KOPT-K1 (cell line): ENCODE measurements at regions not wholly inside any gene's neighbourhood (a gene's known extent, or its start where the extent isn't known, plus 50 kb on each side); places are given as distances from the start of the nearest gene placed in this dataset.

ENCODE experiments used
- H3K27ac ChIP-seq: fragments of 200-600 bp; sonication (generic); 2 replicates; pipeline ENCODE4 v1.5.1; 2016; ENCODE audit warnings: antibody characterized with exemption, mild to moderate bottlenecking, low read depth, low read length; ENCODE audit not compliant: poor library complexity, severe bottlenecking
- H3K36me3 ChIP-seq: fragments of 200-600 bp; sonication (generic); 2 replicates; pipeline ENCODE4 v1.5.1; 2017; ENCODE audit warnings: antibody characterized with exemption, mild to moderate bottlenecking, low read length, moderate library complexity; ENCODE audit not compliant: insufficient read depth
- H3K9me3 ChIP-seq: fragments of 200-600 bp; sonication (generic); 2 replicates; pipeline ENCODE4 v1.5.1; 2017; ENCODE audit warnings: antibody characterized with exemption, low read length, mild to moderate bottlenecking; ENCODE audit not compliant: insufficient read depth, poor library complexity, severe bottlenecking

DNA sequence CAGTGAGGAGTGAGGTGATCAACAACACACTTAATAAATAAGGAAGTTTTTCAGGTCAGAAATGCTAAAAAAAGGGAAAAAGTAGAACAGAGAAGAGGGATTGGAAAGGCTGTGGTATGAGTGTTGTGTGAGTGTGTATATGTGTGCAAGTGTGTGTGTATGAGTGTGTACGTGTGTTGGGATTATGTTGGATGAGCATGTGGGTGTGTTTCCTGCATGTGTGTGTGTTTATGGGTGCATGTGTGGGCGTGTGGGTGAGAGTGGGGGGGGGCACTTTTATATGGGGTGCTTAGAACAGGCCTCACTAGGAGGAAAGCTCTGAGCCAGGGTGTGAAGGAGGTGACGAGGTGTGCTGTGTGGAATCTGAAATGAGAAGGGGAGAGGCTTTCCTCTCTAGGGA lies 116.8 kb upstream of the SLC22A23 start:
- Histone ChIP-seq H3K9me3 (no peaks in the 10 kb centered on the region), H3K27ac (no peak overlapping the region), H3K36me3 (no peaks in the 10 kb centered on the region)

DNA sequence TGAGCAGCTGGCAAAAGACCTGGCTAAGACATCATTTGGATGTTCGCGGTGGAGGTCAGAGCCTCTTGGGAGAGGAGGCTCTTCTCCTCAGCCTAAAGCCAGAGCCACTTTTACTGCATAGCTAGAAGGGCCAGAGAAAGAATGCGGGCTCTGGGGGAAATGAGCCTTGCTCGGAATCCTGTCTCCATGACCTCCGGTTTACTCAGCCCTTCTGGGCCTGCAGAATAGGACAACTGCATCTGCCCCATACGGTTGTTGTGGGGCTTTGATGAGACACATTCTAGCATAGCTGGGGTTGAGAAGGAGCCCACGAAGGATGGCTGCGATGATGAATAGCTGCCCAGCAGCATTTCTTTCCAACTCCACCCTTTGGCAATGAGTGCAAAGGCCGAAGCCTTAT lies 115.0 kb upstream of the SLC22A23 start:
- Histone ChIP-seq H3K27ac (no peak overlapping the region), H3K36me3 (no peaks in the 10 kb centered on the region), H3K9me3 (no peaks in the 10 kb centered on the region)

DNA sequence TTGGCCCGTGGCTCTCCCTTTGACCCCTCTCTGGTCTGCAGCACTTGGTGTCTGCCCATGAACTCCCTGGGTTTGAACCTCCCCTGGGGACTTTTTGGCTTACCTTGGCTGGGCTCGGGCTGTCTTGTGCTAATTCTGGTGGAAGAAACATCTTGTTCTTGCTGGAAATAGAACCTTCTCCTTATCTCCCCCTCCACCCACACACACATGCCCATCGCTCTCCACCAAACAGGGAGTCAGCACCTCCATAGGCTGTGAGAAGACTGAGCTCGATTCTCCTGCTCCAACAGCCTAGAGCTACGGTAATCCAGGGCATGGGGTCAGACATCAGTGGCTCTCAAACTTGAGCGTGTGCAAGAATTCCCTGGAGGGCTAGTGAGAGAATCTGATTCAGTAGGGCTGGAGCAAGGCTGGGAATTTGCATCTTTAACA lies 114.4 kb upstream of the SLC22A23 start:
- Histone ChIP-seq H3K9me3 (no peaks in the 10 kb centered on the region), H3K36me3 (no peaks in the 10 kb centered on the region), H3K27ac (no peak overlapping the region)

DNA sequence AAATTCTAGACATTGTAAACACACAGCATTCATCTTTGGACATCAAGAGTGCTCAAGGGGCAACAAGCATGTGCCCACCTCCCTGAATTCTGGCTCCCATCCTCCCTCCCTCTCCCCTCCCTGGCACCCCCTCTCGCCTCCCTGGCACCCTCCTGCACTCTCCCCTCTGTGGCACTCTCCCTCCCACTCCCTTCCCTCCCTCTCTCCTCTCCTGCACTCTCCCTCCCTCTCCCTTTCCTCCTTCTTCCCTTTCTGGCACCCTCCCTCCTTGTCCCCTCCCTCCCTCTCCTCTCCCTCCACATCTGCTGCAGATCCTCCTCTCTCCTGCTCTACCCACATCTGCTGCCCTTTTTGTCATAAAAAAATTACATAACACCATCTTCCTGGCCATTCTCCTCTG lies 113.0 kb upstream of the SLC22A23 start:
- Histone ChIP-seq H3K36me3 (no peaks in the 10 kb centered on the region), H3K27ac (no peak overlapping the region)

DNA sequence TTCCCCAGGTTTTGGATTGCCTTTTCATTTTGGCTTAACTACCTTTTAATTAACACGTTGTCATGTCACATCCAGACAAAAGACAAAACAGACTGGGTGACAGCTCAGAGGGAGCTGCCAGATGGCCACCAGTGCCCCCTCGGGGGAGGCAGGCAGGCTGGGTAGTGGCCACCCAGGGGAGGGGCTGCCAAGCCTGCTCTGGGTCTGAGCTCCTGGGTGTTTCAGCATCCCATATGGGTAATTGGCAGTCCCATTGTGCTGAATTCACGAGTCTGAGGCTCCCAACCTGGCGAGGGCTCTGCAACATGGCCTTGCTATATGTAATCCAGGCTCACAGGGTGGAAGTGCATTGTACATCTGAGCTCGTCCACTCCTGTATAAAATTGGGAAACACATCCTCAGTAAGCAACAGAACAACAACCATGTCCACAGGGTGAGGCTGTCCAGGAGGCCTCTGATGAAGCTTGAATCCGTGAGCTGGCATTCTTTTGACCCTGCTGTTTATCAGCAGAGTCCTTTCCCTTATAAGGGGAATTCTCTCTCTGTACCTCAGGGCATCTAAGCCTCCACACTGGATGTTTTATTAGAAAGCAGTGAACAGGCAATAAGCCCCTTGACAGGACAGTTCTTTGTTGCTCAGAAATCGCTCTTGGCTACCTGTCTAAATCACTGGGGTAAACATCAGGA lies 111.7 kb upstream of the SLC22A23 start:
- H3K27ac ChIP-seq, result no peak overlapping the region
- H3K9me3 ChIP-seq, result no peaks in the 10 kb centered on the region
- no peaks in the 10 kb centered on the region for H3K36me3 ChIP-seq

More for the DNA sequence above, 113.0 kb upstream of the SLC22A23 start:
- no peaks in the 10 kb centered on the region for H3K9me3 ChIP-seq

DNA sequence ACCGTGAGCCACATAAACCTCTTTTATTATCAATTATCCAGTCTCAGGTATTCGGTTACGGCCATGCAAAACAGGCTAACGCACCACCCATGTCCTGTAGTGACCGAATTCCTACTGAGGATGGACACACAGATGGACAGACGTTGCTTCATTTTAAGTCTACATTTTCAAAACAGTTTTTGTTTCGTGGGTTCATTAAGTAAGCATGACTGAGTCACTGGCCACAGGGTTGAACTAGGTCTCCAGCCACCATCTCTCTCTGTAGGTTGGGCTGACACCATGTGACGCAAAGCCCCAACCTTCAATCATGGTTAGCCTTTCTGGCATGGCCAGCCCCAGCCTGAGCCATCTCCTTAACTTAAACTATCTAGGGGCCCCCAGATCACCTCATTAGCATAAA lies 110.0 kb upstream of the SLC22A23 start:
- Histone ChIP-seq H3K27ac (no peak overlapping the region), H3K9me3 (no peaks in the 10 kb centered on the region), H3K36me3 (no peaks in the 10 kb centered on the region)

DNA sequence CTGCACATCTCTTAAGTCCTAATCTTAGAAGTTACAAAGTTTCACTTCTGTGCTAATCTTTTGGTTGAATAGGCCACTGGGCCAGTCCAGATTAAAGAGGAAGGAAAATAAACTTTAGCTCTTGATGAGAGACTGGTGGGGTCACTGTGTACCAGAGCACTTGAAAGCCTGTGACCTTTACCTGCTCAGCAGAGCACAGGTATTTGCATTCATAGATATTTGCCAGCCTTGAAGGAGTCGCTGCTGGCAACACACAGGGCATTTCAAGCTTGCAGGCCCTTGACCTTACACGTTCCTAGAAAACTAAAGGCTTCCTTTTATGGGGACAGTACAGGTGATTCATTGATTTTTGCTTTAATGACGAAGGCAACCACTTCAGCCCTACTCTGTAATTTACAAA lies 108.4 kb upstream of the SLC22A23 start:
- no peaks in the 10 kb centered on the region for H3K9me3 ChIP-seq
- no peaks in the 10 kb centered on the region for H3K36me3 ChIP-seq
- H3K27ac ChIP-seq, result no peak overlapping the region

DNA sequence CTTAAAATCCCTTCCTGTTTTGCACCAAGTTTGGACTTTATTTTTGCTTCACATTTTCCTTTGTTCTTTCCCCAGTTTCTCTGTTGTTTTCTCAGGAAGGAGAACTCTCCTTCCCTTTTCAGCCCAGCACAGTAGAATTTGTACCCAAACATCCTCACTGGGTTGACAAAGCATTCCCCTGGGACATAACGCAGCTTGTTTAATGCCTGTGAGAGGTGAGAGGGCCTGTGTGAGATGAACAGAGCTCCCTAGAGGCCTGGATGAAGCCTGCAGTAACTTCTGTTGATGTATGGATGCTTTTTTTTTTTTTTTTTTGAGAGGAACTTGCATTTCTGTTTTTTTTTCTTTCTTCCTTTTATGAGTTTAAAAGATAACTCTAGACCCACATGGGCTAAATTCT lies 104.9 kb upstream of the SLC22A23 start:
- no peak overlapping the region for H3K27ac ChIP-seq

DNA sequence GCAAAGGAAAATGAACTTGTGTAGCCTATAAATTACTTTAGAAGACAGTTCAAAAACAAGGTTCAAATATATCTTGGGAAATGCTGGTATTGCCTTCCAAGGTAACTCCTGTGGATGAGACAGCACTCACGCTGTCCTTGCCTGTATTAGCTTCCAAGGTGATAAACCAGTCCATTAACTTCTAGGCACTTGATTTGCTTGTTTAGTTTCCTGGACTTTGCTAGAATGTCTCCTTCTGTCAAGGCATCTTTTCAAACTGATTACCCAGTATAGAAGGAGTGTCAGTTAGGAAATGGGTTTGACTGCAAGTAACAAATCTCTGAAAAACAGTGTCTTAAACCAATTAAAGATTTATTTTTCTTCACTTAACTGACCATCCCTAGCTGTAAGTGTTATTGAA lies 103.4 kb upstream of the SLC22A23 start:
- no peaks in the 10 kb centered on the region for H3K36me3 ChIP-seq
- no peaks in the 10 kb centered on the region for H3K9me3 ChIP-seq
- H3K27ac ChIP-seq, result no peak overlapping the region

More for the DNA sequence above, 104.9 kb upstream of the SLC22A23 start:
- Histone ChIP-seq H3K36me3 (no peaks in the 10 kb centered on the region), H3K9me3 (no peaks in the 10 kb centered on the region)

DNA sequence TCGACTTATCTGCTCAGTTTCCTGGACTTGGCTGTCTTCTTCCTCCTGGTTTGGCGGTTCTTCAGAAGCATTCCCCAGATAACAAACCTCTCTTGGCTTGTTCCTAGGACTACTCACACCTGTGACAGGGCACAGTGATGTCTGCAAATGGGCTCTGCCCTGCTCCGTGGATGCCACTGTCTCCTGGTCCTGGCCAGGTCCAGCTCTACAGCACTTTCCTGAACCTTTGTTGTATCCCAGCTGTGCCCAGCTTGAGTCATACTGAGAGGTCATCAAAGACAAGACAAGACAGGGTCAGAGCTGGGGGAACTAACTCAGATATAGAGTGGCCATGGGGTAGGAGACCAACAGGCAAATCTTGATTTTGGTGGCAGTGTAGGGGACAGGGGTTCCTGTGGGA lies 102.7 kb upstream of the SLC22A23 start:
- no peaks in the 10 kb centered on the region for H3K36me3 ChIP-seq
- no peaks in the 10 kb centered on the region for H3K9me3 ChIP-seq
- H3K27ac ChIP-seq, result no peak overlapping the region

DNA sequence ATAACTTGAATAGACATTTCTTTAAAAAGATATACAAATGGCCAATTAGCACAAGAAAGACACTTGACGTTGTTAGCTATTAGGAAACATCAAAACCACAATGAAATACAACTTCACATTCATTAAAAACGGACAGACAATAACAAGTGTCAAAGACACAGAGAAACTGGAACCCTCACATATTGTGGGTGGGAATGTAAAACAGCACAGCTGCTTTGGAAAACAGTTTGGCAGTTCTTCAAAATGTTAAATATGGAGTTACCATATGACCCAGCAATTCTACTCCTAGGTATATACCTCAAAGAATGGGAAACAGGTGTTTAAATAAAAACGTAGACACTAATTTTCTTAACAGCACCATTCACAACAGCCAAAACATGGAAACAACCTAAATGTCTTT lies 100.5 kb upstream of the SLC22A23 start:
- Histone ChIP-seq H3K36me3 (no peaks in the 10 kb centered on the region), H3K9me3 (peaks cover 15% of the 10 kb centered on the region), H3K27ac (no peak overlapping the region)

DNA sequence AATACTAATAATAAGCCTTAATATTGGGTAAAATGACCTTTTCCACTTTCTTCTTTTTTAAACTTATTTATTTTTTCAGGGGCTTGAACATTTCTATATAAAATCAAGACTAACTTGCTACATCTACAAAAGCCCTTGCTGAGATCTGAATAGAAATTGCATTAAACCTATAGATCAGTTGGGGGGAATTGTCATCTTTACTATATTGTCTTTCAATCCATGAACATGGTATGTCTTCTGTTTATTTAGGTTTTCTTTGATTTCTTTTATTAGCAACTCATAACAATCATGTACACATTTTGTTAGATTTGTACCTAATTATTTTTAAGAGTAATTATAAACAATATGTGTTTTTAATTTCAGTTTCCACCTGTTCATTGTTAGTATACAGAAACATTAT lies 96.4 kb upstream of the SLC22A23 start:
- H3K36me3 ChIP-seq, result no peaks in the 10 kb centered on the region
- H3K9me3 ChIP-seq, result peaks cover 28% of the 10 kb centered on the region
- H3K27ac ChIP-seq, result no peak overlapping the region

DNA sequence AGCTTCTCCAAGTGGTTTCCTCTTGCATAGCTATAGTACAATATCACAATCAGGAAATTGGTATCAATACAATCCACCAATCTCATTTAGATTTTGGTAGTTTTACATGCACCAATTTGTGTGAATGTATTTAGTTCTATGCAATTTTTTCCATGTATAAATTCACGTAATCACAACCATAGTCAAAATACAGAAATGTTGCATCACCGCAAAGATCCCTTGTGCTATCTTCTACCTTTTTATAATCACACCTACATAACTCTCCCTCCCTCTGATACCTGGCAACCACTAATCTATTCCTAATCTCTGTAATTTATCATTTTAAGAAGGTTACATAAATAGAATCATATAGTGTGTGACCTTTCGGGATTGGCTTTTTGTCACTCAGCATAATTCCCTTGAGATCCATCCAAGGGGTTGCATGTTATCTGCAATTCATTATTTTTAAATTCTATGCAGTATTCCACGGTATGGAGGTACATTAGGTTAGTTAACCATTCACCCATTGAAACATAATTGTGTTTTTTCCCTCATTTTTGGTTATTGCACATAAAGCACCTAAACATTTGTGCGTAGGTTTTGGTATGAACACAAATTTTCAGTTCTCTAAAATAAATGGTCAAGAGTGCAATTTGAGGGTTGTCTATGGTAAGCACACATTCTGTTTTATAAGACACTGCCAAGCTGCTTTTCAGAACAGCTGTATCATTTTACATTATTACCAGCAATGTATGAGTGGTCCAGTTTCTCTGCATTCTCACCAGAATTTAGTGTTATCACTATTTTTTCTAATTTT lies 95.1 kb upstream of the SLC22A23 start:
- no peak overlapping the region for H3K27ac ChIP-seq
- peaks cover 28% of the 10 kb centered on the region for H3K9me3 ChIP-seq
- H3K36me3 ChIP-seq, result no peaks in the 10 kb centered on the region

DNA sequence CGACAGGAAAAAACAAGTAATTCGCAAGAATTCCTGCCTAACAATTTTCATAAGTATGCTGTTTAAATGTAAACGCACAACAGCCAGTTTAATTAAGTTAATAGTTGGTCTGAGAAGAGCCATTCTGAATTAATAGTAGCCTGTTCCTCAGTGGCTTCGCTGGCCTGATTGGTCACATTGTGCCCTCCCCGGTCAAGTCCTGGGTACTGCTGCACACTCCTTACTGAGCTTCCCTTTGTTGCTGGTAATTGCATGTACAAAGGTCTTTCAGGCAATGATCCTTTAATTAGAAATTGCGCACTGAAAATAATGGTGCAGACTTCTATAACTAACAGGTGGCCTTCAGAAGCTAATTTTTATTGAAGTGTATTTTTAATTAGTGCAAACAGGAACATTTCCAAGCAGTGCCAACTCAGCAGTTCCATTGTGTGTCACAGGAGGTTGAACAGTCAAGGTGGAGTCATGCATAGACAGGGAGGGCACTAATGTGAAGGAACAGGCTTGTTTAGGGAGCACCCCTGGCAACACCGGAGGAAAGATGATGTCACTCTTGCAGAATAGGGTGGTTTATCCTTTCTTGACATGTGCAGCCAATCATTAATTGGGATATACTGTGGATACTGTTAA lies 92.6 kb upstream of the SLC22A23 start:
- no peak overlapping the region for H3K27ac ChIP-seq
- peaks cover 28% of the 10 kb centered on the region for H3K9me3 ChIP-seq
- H3K36me3 ChIP-seq, result no peaks in the 10 kb centered on the region

DNA sequence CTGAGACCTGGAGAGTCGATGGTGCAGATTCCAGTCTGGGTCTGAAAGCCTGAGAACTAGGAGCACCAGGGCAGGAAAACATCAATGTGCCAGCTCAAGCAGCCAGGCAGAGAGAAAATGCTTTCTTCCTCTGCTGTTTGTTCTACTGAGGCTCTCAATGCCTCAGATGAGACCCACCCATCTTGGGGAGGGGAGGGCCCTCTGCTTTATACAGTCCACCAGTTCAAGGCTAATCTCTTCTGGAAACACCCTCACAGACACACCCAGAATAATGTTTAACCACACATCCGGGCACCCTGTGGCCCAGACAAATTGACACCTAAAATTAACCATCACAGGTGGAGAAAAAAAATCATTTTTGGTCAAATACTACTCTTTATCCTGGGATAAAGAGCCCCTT lies 89.3 kb upstream of the SLC22A23 start:
- no peaks in the 10 kb centered on the region for H3K36me3 ChIP-seq
- peaks cover 7% of the 10 kb centered on the region for H3K9me3 ChIP-seq
- no peak overlapping the region for H3K27ac ChIP-seq
